ENCODE measurements at regions not wholly inside any gene's neighbourhood (a gene's known extent, or its start where the extent isn't known, plus 50 kb on each side); places are given as distances from the start of the nearest gene placed in this dataset.

DNA sequence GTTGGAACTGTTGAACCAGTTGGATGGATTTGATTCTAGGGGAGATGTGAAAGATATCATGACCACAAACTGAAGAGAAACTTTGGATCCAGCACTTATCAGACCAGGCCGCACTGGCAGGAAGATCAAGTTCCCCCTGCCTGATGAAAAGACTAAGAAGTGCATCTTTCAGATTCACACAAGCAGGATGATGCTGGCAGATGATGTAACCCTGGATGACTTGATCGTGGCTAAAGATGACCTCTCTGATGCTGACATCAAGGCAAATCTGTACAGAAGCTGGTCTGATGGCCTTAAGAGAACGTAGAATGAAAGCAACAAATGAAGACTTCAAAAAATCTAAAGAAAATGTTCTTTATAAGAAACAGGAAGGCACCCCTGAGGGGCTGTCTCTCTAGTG, 72.8 kb upstream of the CDYL start:
- Histone ChIP-seq H3K9ac (ENCODE audit: low read depth in 1 of 3, low read length in 3 of 3) (no peak overlapping the region), H3K36me3 (ENCODE audit: control insufficient read depth in 3 of 3, insufficient read depth in 3 of 3, low read length in 3 of 3) (no peaks in the 10 kb centered on the region), H3K9me3 (ENCODE audit: control insufficient read depth in 3 of 3, low read length in 3 of 3) (no peaks in the 10 kb centered on the region), H3K27me3 (ENCODE audit: control insufficient read depth in 3 of 3, insufficient read depth in 3 of 3, low read length in 3 of 3) (no peaks in the 10 kb centered on the region), H3K4me1 (ENCODE audit: control insufficient read depth in 3 of 3, insufficient read depth in 3 of 3, low read length in 3 of 3) (no peaks in the 10 kb centered on the region), H3K4me3 (ENCODE audit: low read length in 3 of 3) (no peak overlapping the region), H3K27ac (ENCODE audit: low read depth, low read length) (no peak overlapping the region)

DNA sequence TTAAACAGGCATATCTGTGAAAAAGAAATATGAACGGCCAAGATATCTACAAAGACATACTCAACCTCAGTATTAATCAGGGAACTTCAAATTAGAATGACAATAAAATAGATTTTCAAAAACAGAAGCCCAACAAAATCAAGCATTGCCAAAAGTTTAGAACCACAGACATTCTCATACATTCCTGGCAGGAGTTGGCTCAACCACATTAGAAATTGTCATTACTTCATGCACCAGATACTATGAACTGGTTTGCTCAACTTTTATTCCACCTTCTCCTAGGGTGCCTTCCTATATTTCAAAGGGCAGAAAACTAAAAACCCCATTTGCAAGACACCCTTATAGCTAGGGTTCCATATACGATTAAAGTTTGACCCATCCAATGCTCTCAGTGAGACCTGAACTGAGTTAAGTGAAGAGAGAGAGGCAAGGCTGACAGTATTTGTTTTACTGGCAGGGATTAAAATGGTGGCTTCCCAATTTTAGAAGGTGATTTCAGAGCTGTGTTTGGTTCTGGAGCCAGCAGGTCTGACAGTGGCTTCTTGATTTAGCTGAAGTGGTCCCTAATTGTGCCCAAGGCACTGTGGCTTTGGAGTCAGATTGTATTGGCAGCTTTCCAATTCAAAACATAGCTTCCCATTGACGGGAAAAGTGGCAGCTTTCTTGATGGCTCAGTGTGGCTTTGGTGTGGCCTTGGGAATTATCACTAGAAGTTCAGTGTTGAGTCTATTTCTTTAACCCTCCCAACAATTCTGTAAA, 77.1 kb upstream of the CDYL start:
- no peak overlapping the region for H3K27ac ChIP-seq (ENCODE audit: low read depth, low read length)

DNA sequence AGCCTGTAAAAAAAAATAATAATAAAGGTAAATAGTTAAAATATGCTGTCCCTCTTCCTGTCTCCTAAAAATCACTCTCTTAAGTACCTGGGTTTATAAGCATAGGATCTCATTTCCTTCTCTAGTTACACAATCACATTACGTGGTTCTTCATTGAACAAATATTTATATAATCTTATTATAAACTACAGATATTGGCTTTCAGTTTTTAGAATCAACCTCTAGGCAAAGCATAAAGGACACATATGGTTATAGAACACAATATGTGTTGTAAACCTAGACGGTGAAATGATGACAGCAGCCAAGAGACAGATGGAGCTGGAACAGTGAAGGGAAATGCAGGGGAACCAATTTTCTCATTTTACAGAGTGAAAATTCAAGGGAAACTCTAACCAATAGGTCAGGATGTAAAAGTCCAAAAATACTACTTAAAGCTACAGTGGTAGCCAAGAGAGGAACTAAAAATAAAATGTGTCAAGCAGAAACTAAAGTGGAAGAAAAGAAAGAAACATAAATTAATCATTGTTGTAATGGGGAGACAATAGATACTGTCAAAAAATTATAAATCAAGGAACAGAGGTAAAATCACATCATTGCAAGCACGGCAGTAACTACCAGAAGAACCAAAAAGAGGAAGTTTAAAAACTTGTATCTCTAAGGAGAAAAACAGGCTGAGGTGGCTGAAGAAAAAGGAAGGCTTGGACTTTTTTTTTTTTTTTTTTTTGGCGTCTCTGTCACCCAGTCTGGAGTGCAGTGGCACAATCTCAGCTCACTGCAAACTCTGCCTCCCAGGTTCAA, 82.8 kb upstream of the CDYL start:
- Histone ChIP-seq H3K27ac (ENCODE audit: low read depth, low read length) (no peak overlapping the region), H3K4me3 (ENCODE audit: low read length in 3 of 3) (no peak overlapping the region), H3K9ac (ENCODE audit: low read depth in 1 of 3, low read length in 3 of 3) (no peak overlapping the region), H3K27me3 (ENCODE audit: control insufficient read depth in 3 of 3, insufficient read depth in 3 of 3, low read length in 3 of 3) (no peaks in the 10 kb centered on the region), H3K36me3 (ENCODE audit: control insufficient read depth in 3 of 3, insufficient read depth in 3 of 3, low read length in 3 of 3) (no peaks in the 10 kb centered on the region), H3K9me3 (ENCODE audit: control insufficient read depth in 3 of 3, low read length in 3 of 3) (peaks cover 0 to 2% (median 0%) of the 10 kb centered on the region in 3 donors), H3K4me1 (ENCODE audit: control insufficient read depth in 3 of 3, insufficient read depth in 3 of 3, low read length in 3 of 3) (no peaks in the 10 kb centered on the region)

More for the DNA sequence above, 77.1 kb upstream of the CDYL start:
- Histone ChIP-seq H3K9ac (ENCODE audit: low read depth in 1 of 3, low read length in 3 of 3) (no peak overlapping the region), H3K36me3 (ENCODE audit: control insufficient read depth in 3 of 3, insufficient read depth in 3 of 3, low read length in 3 of 3) (no peaks in the 10 kb centered on the region), H3K27me3 (ENCODE audit: control insufficient read depth in 3 of 3, insufficient read depth in 3 of 3, low read length in 3 of 3) (no peaks in the 10 kb centered on the region), H3K4me1 (ENCODE audit: control insufficient read depth in 3 of 3, insufficient read depth in 3 of 3, low read length in 3 of 3) (no peaks in the 10 kb centered on the region), H3K9me3 (ENCODE audit: control insufficient read depth in 3 of 3, low read length in 3 of 3) (no peaks in the 10 kb centered on the region), H3K4me3 (ENCODE audit: low read length in 3 of 3) (no peak overlapping the region)

DNA sequence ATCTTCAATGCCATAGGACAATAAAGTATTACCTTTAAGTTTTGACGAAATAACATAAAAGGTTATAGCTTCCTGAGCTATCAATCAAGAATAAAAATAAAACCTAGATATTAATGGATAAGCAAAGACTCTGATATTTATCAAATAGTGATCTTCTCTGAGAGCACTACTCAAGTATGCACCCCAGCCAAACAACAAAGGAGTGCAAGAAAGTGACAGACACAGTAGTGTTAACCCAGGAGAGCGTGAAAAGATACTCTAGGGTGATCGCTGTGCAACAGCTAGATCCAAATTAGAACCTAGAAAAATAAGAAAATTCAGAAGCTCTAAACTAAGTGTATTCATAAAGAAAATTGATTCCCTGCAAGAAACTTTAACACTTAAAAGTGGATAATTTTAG, 83.5 kb upstream of the CDYL start:
- no peak overlapping the region for H3K27ac ChIP-seq (ENCODE audit: low read depth, low read length)
- no peak overlapping the region for H3K9ac ChIP-seq (ENCODE audit: low read depth in 1 of 3, low read length in 3 of 3)
- peaks cover 0 to 2% (median 0%) of the 10 kb centered on the region in 3 donors for H3K9me3 ChIP-seq (ENCODE audit: control insufficient read depth in 3 of 3, low read length in 3 of 3)
- no peaks in the 10 kb centered on the region for H3K27me3 ChIP-seq (ENCODE audit: control insufficient read depth in 3 of 3, insufficient read depth in 3 of 3, low read length in 3 of 3)
- H3K4me1 ChIP-seq (ENCODE audit: control insufficient read depth in 3 of 3, insufficient read depth in 3 of 3, low read length in 3 of 3), result no peaks in the 10 kb centered on the region
- no peaks in the 10 kb centered on the region for H3K36me3 ChIP-seq (ENCODE audit: control insufficient read depth in 3 of 3, insufficient read depth in 3 of 3, low read length in 3 of 3)
- H3K4me3 ChIP-seq (ENCODE audit: low read length in 3 of 3), result no peak overlapping the region

DNA sequence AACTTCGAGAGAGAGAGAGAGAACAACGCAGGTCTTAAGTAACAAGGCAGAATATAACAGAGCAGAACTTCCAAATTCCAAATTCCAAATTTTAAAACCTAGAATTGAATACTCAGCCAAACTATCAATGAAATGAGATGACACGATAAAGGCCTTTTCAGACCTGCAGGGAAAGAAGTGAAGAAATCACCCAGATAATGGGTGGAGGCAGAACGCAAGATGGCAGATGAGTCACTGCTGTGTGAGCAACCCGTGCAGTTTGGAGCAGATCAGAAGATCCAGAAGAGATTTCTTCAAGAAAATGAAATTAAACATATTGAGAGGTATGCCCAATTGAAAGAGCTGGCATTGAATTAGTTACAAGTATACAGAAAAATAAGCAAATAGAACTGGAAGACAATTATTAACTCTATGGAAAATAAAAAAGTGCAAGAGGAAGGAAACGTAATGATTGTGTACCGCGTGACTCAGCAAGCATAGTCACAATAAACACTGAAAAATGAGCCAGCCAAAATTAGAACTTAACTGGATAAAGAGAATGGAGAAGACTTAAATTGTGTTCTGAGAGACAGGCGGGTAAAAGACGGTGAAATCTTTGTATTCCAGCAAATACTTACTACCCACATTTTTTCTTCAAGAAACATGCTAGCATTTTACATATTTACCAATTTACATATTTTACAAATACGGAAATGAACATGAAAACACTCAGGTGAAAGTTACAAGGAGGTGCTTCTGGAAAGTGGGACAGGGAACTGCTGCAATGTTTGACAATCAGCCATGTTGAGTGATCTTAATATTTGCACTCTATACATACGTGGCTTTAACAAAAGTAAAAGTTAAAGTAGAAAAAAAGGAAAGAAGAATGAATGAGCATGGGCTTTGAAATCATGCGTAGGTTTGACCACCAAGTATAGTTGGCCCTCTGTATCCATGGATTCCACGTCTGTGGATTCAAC, 87.9 kb upstream of the CDYL start:
- Histone ChIP-seq H3K4me1 (ENCODE audit: control insufficient read depth in 3 of 3, insufficient read depth in 3 of 3, low read length in 3 of 3) (no peaks in the 10 kb centered on the region), H3K27ac (ENCODE audit: low read depth, low read length) (no peak overlapping the region), H3K27me3 (ENCODE audit: control insufficient read depth in 3 of 3, insufficient read depth in 3 of 3, low read length in 3 of 3) (peaks cover 0 to 3% (median 0%) of the 10 kb centered on the region in 3 donors), H3K4me3 (ENCODE audit: low read length in 3 of 3) (no peak overlapping the region), H3K36me3 (ENCODE audit: control insufficient read depth in 3 of 3, insufficient read depth in 3 of 3, low read length in 3 of 3) (no peaks in the 10 kb centered on the region), H3K9me3 (ENCODE audit: control insufficient read depth in 3 of 3, low read length in 3 of 3) (peaks cover 0 to 2% (median 0%) of the 10 kb centered on the region in 3 donors), H3K9ac (ENCODE audit: low read depth in 1 of 3, low read length in 3 of 3) (no peak overlapping the region)

DNA sequence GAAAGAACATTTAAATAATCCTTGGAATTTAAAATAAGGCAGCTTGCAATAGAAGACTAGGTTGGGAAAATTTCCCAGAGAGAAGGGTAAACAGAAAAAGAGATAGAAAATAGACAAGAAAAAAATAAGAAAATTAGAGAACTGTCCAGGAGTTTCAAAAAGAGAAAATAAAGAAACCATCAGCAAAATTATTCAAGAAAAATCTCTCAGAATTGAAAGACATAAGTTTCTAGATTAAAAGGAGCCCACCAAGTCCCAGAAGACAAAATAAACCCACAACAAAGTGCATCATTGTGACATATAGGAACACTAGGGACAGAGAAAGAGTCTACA, 88.6 kb upstream of the CDYL start:
- H3K9me3 ChIP-seq (ENCODE audit: control insufficient read depth in 3 of 3, low read length in 3 of 3), result peaks cover 0 to 2% (median 0%) of the 10 kb centered on the region in 3 donors
- H3K27ac ChIP-seq (ENCODE audit: low read depth, low read length), result no peak overlapping the region
- H3K4me3 ChIP-seq (ENCODE audit: low read length in 3 of 3), result no peak overlapping the region
- no peaks in the 10 kb centered on the region for H3K36me3 ChIP-seq (ENCODE audit: control insufficient read depth in 3 of 3, insufficient read depth in 3 of 3, low read length in 3 of 3)
- H3K9ac ChIP-seq (ENCODE audit: low read depth in 1 of 3, low read length in 3 of 3), result no peak overlapping the region
- no peaks in the 10 kb centered on the region for H3K4me1 ChIP-seq (ENCODE audit: control insufficient read depth in 3 of 3, insufficient read depth in 3 of 3, low read length in 3 of 3)
- H3K27me3 ChIP-seq (ENCODE audit: control insufficient read depth in 3 of 3, insufficient read depth in 3 of 3, low read length in 3 of 3), result peaks cover 0 to 3% (median 0%) of the 10 kb centered on the region in 3 donors

DNA sequence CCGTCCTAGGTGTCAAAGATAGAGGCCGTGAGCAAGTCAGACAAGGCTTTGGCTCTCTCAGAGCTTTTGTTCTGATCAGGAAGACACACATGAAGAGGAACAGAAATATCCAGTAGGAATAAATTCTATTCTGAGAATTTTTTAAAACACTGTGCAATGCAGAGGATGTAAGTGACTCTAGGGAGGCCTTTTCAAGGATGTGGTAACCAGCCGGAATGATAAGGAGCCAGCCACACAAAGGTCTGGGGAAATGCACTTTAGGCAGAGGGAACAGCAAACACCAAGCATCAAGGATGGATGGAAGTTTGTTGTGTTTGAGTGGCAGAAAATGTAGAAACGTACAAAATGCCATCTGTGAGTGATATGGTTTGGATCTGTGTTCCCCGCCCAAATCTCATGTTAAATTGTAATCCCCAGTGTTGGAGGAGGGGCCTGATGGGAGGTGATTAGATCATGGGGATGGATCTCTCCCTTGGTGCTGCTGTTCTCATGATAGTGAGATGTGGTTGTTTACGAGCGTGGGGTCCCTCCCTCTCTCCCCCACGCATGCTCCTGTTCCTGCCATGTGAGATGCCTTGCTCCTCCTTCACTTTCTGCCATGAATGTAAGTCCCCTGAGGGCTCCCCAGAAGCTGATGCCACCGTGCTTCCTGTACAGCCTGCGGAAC, 93.6 kb upstream of the CDYL start:
- Histone ChIP-seq H3K36me3 (ENCODE audit: control insufficient read depth in 3 of 3, insufficient read depth in 3 of 3, low read length in 3 of 3) (no peaks in the 10 kb centered on the region), H3K9ac (ENCODE audit: low read depth in 1 of 3, low read length in 3 of 3) (no peak overlapping the region)

DNA sequence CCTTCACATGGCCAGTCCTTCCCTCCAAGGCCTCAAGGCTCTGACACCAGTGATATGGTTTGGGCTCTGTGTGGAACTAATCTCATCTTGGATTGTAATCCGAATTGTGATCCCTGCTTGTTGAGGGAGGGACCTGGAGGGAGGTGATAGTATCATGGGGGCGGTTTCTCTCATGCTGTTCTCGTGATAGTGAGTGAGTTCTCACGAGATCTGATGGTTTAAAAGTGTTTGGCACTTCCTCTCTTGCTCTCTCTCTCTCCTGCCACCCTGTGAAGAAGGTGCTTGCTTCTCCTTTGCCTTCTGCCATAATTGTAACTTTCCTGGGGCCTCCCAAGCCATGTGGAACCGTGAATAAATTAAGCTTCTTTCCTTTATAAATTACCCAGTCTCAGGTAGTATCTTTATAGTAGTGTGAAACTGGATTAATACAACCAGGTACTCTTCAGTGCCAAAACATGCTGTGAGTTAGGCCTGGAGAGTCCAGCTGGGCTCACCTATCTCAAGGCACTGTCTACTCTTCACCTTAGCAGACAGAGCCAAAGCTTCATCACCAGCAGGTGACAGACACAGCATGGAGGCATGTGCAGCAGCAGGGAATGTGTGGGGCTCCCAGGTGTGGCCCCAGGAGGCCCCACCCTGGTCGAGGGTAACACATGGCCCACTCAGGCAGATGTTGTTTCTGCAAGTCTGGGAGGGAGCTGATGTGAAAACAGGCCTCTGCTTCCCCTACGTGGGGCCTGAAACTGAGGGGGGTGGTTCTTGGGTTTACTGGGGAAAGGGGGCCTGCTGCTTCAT, 97.5 kb upstream of the CDYL start:
- Histone ChIP-seq H3K9me3 (ENCODE audit: control insufficient read depth in 3 of 3, low read length in 3 of 3) (no peaks in the 10 kb centered on the region), H3K36me3 (ENCODE audit: control insufficient read depth in 3 of 3, insufficient read depth in 3 of 3, low read length in 3 of 3) (no peaks in the 10 kb centered on the region), H3K9ac (ENCODE audit: low read depth in 1 of 3, low read length in 3 of 3) (no peak overlapping the region), H3K4me1 (ENCODE audit: control insufficient read depth in 3 of 3, insufficient read depth in 3 of 3, low read length in 3 of 3) (no peaks in the 10 kb centered on the region), H3K27me3 (ENCODE audit: control insufficient read depth in 3 of 3, insufficient read depth in 3 of 3, low read length in 3 of 3) (no peaks in the 10 kb centered on the region), H3K27ac (ENCODE audit: low read depth, low read length) (no peak overlapping the region), H3K4me3 (ENCODE audit: low read length in 3 of 3) (no peak overlapping the region)

More for the DNA sequence above, 93.6 kb upstream of the CDYL start:
- Histone ChIP-seq H3K27ac (ENCODE audit: low read depth, low read length) (no peak overlapping the region), H3K27me3 (ENCODE audit: control insufficient read depth in 3 of 3, insufficient read depth in 3 of 3, low read length in 3 of 3) (peaks cover 0 to 3% (median 0%) of the 10 kb centered on the region in 3 donors), H3K4me3 (ENCODE audit: low read length in 3 of 3) (no peak overlapping the region), H3K4me1 (ENCODE audit: control insufficient read depth in 3 of 3, insufficient read depth in 3 of 3, low read length in 3 of 3) (no peaks in the 10 kb centered on the region), H3K9me3 (ENCODE audit: control insufficient read depth in 3 of 3, low read length in 3 of 3) (no peaks in the 10 kb centered on the region)

DNA sequence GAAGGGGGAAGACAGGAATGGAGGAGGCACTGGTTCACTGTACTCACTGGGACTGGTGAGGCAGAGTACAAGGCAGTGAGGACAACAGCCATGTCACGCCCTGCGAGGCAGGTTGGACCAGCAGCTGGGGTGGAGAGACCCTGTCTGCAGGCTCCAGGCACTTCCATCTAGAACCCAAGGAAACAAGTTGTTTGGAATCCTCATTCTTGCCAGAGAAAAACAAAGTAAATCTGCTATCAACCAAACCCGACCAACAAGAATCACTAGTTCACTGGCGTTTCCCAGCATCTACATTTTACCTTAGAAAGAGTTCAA, 98.5 kb upstream of the CDYL start:
- Histone ChIP-seq H3K9ac (ENCODE audit: low read depth in 1 of 3, low read length in 3 of 3) (no peak overlapping the region), H3K4me1 (ENCODE audit: control insufficient read depth in 3 of 3, insufficient read depth in 3 of 3, low read length in 3 of 3) (no peaks in the 10 kb centered on the region), H3K27me3 (ENCODE audit: control insufficient read depth in 3 of 3, insufficient read depth in 3 of 3, low read length in 3 of 3) (no peaks in the 10 kb centered on the region), H3K4me3 (ENCODE audit: low read length in 3 of 3) (no peak overlapping the region), H3K27ac (ENCODE audit: low read depth, low read length) (no peak overlapping the region), H3K36me3 (ENCODE audit: control insufficient read depth in 3 of 3, insufficient read depth in 3 of 3, low read length in 3 of 3) (no peaks in the 10 kb centered on the region), H3K9me3 (ENCODE audit: control insufficient read depth in 3 of 3, low read length in 3 of 3) (no peaks in the 10 kb centered on the region)
